ENCODE measurements at regions not wholly inside any gene's neighbourhood (a gene's known extent, or its start where the extent isn't known, plus 50 kb on each side); places are given as distances from the start of the nearest gene placed in this dataset.

DNA sequence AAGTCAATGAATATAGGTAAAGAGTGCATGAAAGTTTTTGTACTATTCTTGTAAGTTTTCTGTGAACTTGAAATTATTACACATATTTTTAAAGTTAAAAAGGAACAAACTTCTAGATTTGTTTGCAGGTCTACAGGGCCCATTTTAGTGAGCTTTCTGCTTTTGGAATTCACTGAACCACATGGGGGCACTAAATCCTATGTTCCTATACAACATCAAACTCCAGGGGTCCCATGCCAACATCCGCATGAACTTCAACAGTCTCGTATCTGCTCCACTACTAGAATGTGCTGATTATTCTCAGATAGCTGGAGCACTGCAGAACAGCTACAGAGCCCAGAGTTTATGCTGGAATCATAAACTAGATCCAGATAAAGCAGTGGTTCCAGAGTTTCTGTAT lies 347.9 kb upstream of the SPTLC3 start:
- 67% methylated on average over 1 of the region's 2 CpGs for WGBS (ENCODE audit: insufficient coverage)
- peaks cover 0 to 2% (median 0%) of the 10 kb centered on the region in 3 donors for H3K27me3 Mint-ChIP-seq (ENCODE audit: low read depth in 3 of 3)
- TF ChIP-seq, protein P1, sequence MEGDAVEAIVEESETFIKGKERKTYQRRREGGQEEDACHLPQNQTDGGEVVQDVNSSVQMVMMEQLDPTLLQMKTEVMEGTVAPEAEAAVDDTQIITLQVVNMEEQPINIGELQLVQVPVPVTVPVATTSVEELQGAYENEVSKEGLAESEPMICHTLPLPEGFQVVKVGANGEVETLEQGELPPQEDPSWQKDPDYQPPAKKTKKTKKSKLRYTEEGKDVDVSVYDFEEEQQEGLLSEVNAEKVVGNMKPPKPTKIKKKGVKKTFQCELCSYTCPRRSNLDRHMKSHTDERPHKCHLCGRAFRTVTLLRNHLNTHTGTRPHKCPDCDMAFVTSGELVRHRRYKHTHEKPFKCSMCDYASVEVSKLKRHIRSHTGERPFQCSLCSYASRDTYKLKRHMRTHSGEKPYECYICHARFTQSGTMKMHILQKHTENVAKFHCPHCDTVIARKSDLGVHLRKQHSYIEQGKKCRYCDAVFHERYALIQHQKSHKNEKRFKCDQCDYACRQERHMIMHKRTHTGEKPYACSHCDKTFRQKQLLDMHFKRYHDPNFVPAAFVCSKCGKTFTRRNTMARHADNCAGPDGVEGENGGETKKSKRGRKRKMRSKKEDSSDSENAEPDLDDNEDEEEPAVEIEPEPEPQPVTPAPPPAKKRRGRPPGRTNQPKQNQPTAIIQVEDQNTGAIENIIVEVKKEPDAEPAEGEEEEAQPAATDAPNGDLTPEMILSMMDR (IDR thresholded peaks at IDR 0.05), result no peak

DNA sequence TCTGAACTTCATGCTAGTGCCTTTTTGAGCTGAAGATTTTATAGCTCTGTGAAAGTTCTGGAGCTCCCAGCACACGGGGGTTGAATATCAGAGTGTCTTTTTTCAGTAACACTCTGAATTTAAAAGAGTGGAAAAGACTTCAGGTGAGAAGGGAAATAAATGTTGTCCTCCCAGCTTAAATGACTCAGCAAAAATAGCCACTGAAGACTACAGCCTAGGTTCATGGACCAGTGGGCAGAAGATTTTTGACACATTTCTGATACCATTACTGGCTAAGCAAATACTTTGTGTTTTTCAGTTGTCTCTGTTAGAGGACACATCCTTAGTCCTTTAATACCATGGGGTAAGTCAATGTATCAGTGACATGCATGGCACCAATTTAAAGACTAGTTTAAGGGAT lies 338.5 kb upstream of the SPTLC3 start:
- H3K9ac ChIP-seq (ENCODE audit: insufficient read depth, low read length, poor library complexity, severe bottlenecking), result no peak overlapping the region
- no peaks in the 10 kb centered on the region for H3K36me3 ChIP-seq (replicated peaks in 1 of 2; ENCODE audit: control insufficient read depth in 1 of 2, insufficient read depth in 2 of 2, low read length in 2 of 2)
- Mint-ChIP-seq H3K4me3 (no peak overlapping the region), H3K27ac (no peak overlapping the region), H3K4me1 (no peaks in the 10 kb centered on the region), H3K9me3 (peaks cover 0 to 6% (median 3%) of the 10 kb centered on the region in 7 donors), H3K27me3 (ENCODE audit: low read depth in 3 of 3) (no peaks in the 10 kb centered on the region), H3K36me3 (no peaks in the 10 kb centered on the region)
- TF ChIP-seq, protein P1 (IDR thresholded peaks at IDR 0.05), result no peak
- no peak overlapping the region for H3K4me2 ChIP-seq (replicated peaks; ENCODE audit: extremely low read depth, low read length, poor library complexity, severe bottlenecking)
- no peak for DNase-seq
- no peak overlapping the region for H3K27ac ChIP-seq (ENCODE audit: low read depth in 1 of 2, low read length in 2 of 2)
- H3K27me3 ChIP-seq (ENCODE audit: control insufficient read depth in 2 of 2, insufficient read depth in 2 of 2, low read length in 2 of 2), result no peaks in the 10 kb centered on the region
- no peak overlapping the region for H2AFZ ChIP-seq (ENCODE audit: insufficient read depth, low read depth, low read length, poor library complexity, severe bottlenecking)
- H3K79me2 ChIP-seq (ENCODE audit: insufficient read depth, low read length), result no peaks in the 10 kb centered on the region
- intact Hi-C loops (cut with micrococcal nuclease), result no loop called here
- no peaks in the 10 kb centered on the region for H3K4me1 ChIP-seq (ENCODE audit: control insufficient read depth in 1 of 2, insufficient read depth in 2 of 2, low read length in 2 of 2)
- H3K4me3 ChIP-seq (replicated peaks in 1 of 3; ENCODE audit: low read depth in 2 of 3, low read length in 3 of 3), result no peak overlapping the region
- H4K20me1 ChIP-seq (ENCODE audit: insufficient read depth, low read length), result no peaks in the 10 kb centered on the region
- 60% methylated on average over 1 of the region's 1 CpG for WGBS (ENCODE audit: insufficient coverage)
- H3K9me3 ChIP-seq (replicated peaks in 1 of 2; ENCODE audit: control insufficient read depth in 1 of 2, insufficient read depth in 1 of 2, low read length in 2 of 2), result no peaks in the 10 kb centered on the region

More for the DNA sequence above, 347.9 kb upstream of the SPTLC3 start:
- Histone ChIP-seq H3K9me3 (replicated peaks in 1 of 2; ENCODE audit: control insufficient read depth in 1 of 2, insufficient read depth in 1 of 2, low read length in 2 of 2) (peaks cover 4 to 11% of the 10 kb centered on the region in 2 donors), H3K27ac (ENCODE audit: low read depth in 1 of 2, low read length in 2 of 2) (no peak overlapping the region), H3K79me2 (ENCODE audit: insufficient read depth, low read length) (no peaks in the 10 kb centered on the region), H2AFZ (ENCODE audit: insufficient read depth, low read depth, low read length, poor library complexity, severe bottlenecking) (no peak overlapping the region), H3K4me1 (ENCODE audit: control insufficient read depth in 1 of 2, insufficient read depth in 2 of 2, low read length in 2 of 2) (no peaks in the 10 kb centered on the region), H3K9ac (ENCODE audit: insufficient read depth, low read length, poor library complexity, severe bottlenecking) (no peak overlapping the region), H3K27me3 (ENCODE audit: control insufficient read depth in 2 of 2, insufficient read depth in 2 of 2, low read length in 2 of 2) (no peaks in the 10 kb centered on the region), H3K4me2 (replicated peaks; ENCODE audit: extremely low read depth, low read length, poor library complexity, severe bottlenecking) (no peak overlapping the region), H3K36me3 (replicated peaks in 1 of 2; ENCODE audit: control insufficient read depth in 1 of 2, insufficient read depth in 2 of 2, low read length in 2 of 2) (no peaks in the 10 kb centered on the region), H4K20me1 (ENCODE audit: insufficient read depth, low read length) (no peaks in the 10 kb centered on the region), H3K4me3 (replicated peaks in 1 of 3; ENCODE audit: low read depth in 2 of 3, low read length in 3 of 3) (no peak overlapping the region)
- no peak for DNase-seq
- Mint-ChIP-seq H3K36me3 (no peaks in the 10 kb centered on the region), H3K9me3 (peaks cover 6 to 15% (median 9%) of the 10 kb centered on the region in 7 donors), H3K4me1 (no peaks in the 10 kb centered on the region), H3K27ac (no peak overlapping the region), H3K4me3 (no peak overlapping the region)
- intact Hi-C loops (cut with micrococcal nuclease), result no loop called here

Data from CD14-positive monocyte (primary cell).